DND-41 (cell line): ENCODE measurements at regions not wholly inside any gene's neighbourhood (a gene's known extent, or its start where the extent isn't known, plus 50 kb on each side); places are given as distances from the start of the nearest gene placed in this dataset.

Source experiments
- CTCF ChIP-seq: IDR thresholded peaks from 2 replicates; pipeline ENCODE4 v1.5.1; 2012; ENCODE audit warnings: borderline replicate concordance, low read length, moderate library complexity, mild to moderate bottlenecking; ENCODE audit not compliant: poor library complexity, severe bottlenecking; ENCODE audit errors: extremely low read depth
- EZH2 ChIP-seq: IDR thresholded peaks from 3 replicates; pipeline ENCODE4 v1.6.1; 2012; ENCODE audit warnings: borderline replicate concordance, low read depth, mild to moderate bottlenecking, moderate library complexity, low read length, inconsistent platforms; ENCODE audit not compliant: severe bottlenecking

GRCh38 chr7:3240826-3241430 is 60.1 kb upstream of the SDK1 start:
- no peak for TF ChIP-seq CTCF
- no peak for TF ChIP-seq EZH2
